Smooth muscle cell (in vitro differentiated cells): ENCODE measurements at regions not wholly inside any gene's neighbourhood (a gene's known extent, or its start where the extent isn't known, plus 50 kb on each side); places are given as distances from the start of the nearest gene placed in this dataset.
"Not testable (repeated sequence)": the region's sequence is repeated elsewhere in the genome, so short reads cannot be mapped to it uniquely, and the experiment has no call there.

Experiments used
- DNase-seq: peaks from one replicate; lab custom pipeline; 2025; ENCODE audit not compliant: unreplicated experiment; lab: John Stamatoyannopoulos, UW
- H2AFZ ChIP-seq: fragments of 200-600 bp; sonication (generic); 2 replicates; pipeline ENCODE4 v1.6.0; 2016; ENCODE audit warnings: antibody characterized with exemption, low read depth, mild to moderate bottlenecking
- H3F3A ChIP-seq: fragments of 200-600 bp; sonication (generic); 2 replicates; pipeline ENCODE4 v1.6.0; 2017; ENCODE audit warnings: antibody characterized with exemption, low read depth
- H3K27ac ChIP-seq: fragments of 200-600 bp; sonication (generic); 2 replicates; pipeline ENCODE4 v1.5.1; 2016; ENCODE audit warnings: low read depth, mild to moderate bottlenecking
- H3K27me3 ChIP-seq: fragments of 200-600 bp; sonication (generic); 2 replicates; pipeline ENCODE4 v1.6.1; 2016; ENCODE audit warnings: low read depth, mild to moderate bottlenecking
- H3K36me3 ChIP-seq: fragments of 200-600 bp; sonication (generic); 2 replicates; pipeline ENCODE4 v1.5.1; 2016; ENCODE audit warnings: low read depth
- H3K4me1 ChIP-seq: fragments of 200-600 bp; sonication (generic); 2 replicates; pipeline ENCODE4 v1.5.1; 2016; ENCODE audit warnings: low read depth
- H3K4me2 ChIP-seq: fragments of 200-600 bp; sonication (generic); 2 replicates; pipeline ENCODE4 v1.6.0; 2016; ENCODE audit warnings: mild to moderate bottlenecking
- H3K4me3 ChIP-seq: fragments of 200-600 bp; sonication (generic); 2 replicates; pipeline ENCODE4 v1.5.1; 2016; ENCODE audit warnings: mild to moderate bottlenecking
- H3K79me2 ChIP-seq: fragments of 200-600 bp; sonication (generic); 2 replicates; pipeline ENCODE4 v1.6.0; 2016; ENCODE audit warnings: low read depth, mild to moderate bottlenecking
- H3K9ac ChIP-seq: fragments of 200-600 bp; sonication (generic); 2 replicates; pipeline ENCODE4 v1.6.0; 2016; ENCODE audit warnings: low read depth
- H3K9me3 ChIP-seq: fragments of 200-600 bp; sonication (generic); replicated peaks from 2 replicates; pipeline ENCODE4 v1.5.1; 2016; ENCODE audit warnings: low read depth
- H4K20me1 ChIP-seq: fragments of 200-600 bp; sonication (generic); 2 replicates; pipeline ENCODE4 v1.6.0; 2016; ENCODE audit warnings: low read depth
- WGBS: methylation state at CpG from one replicate; pipeline ENCODE4 v1.1.7; 2016; ENCODE audit warnings: low lambda C conversion rate; 5-methylcytosine and 5-hydroxymethylcytosine counted together
- TF ChIP-seq, protein P1 (sequence below): fragments of 200-600 bp; sonication (generic); IDR thresholded peaks from 2 replicates; pipeline ENCODE4 v1.5.1; 2017; ENCODE audit warnings: borderline replicate concordance, mild to moderate bottlenecking, antibody characterized with exemption; ENCODE audit not compliant: insufficient read depth, poor library complexity, severe bottlenecking

DNA sequence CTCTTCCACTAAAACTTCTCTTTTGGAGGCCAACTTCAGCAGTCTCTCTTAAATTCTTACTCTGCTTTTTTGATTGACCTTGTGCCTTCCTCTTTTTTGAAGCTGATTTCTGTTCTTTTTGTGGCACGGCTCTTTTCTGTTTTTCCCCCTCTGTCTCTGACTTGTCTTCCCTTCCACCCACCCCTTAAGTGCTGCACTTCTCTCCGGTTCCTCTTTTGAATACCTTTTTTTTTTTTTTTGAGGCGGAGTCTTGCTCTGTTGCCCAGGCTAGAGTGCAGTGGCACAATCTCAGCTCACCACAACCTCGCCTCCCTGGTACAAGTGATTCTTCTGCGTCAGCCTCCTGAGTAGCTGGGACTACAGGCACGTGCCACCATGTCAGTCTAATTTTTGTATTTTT, 211.9 kb downstream of the BLID start:
- 98% methylated on average over 6 of the region's 6 CpGs for WGBS
- H3K4me2 ChIP-seq, result no peak overlapping the region

DNA sequence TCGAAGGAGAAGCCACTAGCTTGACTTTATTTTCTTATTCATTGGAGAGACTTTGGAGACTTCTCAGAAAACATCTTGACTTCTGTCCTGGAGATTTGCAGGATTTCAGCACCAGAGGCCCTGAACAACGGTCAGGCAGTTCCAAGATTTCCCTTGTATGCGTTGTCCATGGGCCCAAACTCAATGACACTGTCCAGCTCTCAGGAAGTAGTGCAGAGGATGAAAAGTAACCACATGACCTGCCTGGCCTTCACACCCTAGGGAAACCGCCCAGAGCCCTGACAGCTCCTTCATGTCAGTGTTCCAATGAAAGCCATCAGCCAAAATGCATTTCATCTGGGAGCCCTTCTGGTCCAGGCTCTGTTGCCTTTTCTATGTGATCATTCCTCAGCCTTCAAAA, 214.1 kb downstream of the BLID start:
- Histone ChIP-seq H2AFZ (no peak overlapping the region), H3K79me2 (no peaks in the 10 kb centered on the region), H3K9ac (no peak overlapping the region), H3K27me3 (no peaks in the 10 kb centered on the region), H3K36me3 (no peaks in the 10 kb centered on the region), H3K4me2 (no peak overlapping the region), H3K9me3 (no peaks in the 10 kb centered on the region), H4K20me1 (no peaks in the 10 kb centered on the region), H3K4me3 (no peak overlapping the region), H3K27ac (no peak overlapping the region), H3F3A (no peaks in the 10 kb centered on the region), H3K4me1 (no peaks in the 10 kb centered on the region)
- WGBS, result 96% methylated on average over 4 of the region's 4 CpGs
- no peak for DNase-seq
- TF ChIP-seq, protein P1, sequence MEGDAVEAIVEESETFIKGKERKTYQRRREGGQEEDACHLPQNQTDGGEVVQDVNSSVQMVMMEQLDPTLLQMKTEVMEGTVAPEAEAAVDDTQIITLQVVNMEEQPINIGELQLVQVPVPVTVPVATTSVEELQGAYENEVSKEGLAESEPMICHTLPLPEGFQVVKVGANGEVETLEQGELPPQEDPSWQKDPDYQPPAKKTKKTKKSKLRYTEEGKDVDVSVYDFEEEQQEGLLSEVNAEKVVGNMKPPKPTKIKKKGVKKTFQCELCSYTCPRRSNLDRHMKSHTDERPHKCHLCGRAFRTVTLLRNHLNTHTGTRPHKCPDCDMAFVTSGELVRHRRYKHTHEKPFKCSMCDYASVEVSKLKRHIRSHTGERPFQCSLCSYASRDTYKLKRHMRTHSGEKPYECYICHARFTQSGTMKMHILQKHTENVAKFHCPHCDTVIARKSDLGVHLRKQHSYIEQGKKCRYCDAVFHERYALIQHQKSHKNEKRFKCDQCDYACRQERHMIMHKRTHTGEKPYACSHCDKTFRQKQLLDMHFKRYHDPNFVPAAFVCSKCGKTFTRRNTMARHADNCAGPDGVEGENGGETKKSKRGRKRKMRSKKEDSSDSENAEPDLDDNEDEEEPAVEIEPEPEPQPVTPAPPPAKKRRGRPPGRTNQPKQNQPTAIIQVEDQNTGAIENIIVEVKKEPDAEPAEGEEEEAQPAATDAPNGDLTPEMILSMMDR, result no peak

More for the DNA sequence above, 211.9 kb downstream of the BLID start:
- no peaks in the 10 kb centered on the region for H3K79me2 ChIP-seq
- TF ChIP-seq, protein P1, result no peak
- H3K27me3 ChIP-seq, result no peaks in the 10 kb centered on the region
- no peaks in the 10 kb centered on the region for H3K36me3 ChIP-seq
- no peak for DNase-seq
- H3K9ac ChIP-seq, result no peak overlapping the region
- no peak overlapping the region for H3K4me3 ChIP-seq
- no peak overlapping the region for H2AFZ ChIP-seq
- H3K4me1 ChIP-seq, result no peaks in the 10 kb centered on the region
- no peaks in the 10 kb centered on the region for H3K9me3 ChIP-seq
- H3F3A ChIP-seq, result no peaks in the 10 kb centered on the region
- no peaks in the 10 kb centered on the region for H4K20me1 ChIP-seq
- H3K27ac ChIP-seq, result no peak overlapping the region

DNA sequence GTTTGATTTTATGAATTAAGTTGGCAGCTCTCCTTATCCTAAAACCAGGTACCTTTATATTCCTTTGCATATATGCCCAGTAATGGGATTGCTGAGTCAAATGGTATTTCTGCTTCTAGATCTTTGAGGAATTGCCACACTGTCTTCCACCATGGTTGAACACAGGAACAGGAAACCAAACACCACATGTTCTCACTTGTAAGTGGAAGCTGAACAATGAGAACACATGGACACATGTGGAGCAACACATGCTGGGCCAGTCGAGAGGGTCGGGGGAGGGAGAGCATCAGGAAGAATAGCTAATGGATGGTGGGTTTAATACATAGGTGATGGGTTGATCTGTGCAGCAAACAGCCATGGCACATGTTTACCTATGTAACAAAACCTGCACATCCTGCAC, 214.6 kb downstream of the BLID start:
- not testable (repeated sequence) for H3F3A ChIP-seq, DNase-seq, H3K9me3 ChIP-seq, H3K4me3 ChIP-seq, H3K79me2 ChIP-seq, H3K36me3 ChIP-seq, H3K27me3 ChIP-seq, H3K4me2 ChIP-seq, H3K27ac ChIP-seq, H3K9ac ChIP-seq, H3K4me1 ChIP-seq, H2AFZ ChIP-seq, H4K20me1 ChIP-seq
- 91% methylated on average over 2 of the region's 2 CpGs for WGBS

DNA sequence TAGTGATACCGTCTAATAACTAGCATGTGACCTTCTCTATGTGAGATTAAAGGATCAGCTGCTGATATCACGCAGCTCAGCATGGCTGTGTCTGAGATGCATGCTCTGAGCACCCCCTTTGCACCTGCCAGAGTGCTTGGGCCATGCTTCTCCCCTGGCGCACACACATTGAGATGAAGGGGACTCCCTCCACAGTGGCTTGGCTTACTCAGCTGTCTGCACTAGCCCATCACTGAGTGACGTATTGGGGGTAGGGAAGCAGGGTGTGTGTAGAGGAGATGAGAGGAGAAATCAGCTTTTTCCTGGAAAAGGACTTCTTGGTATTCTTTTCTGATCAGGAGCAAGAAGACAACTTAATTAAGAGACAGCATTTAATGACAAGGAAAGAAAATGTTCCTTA, 216.5 kb downstream of the BLID start:
- TF ChIP-seq, protein P1, result no peak
- H3K9ac ChIP-seq, result no peak overlapping the region
- H3K4me3 ChIP-seq, result no peak overlapping the region
- H3K4me1 ChIP-seq, result no peaks in the 10 kb centered on the region
- no peaks in the 10 kb centered on the region for H3K9me3 ChIP-seq
- no peak overlapping the region for H2AFZ ChIP-seq
- no peaks in the 10 kb centered on the region for H3F3A ChIP-seq
- H3K36me3 ChIP-seq, result no peaks in the 10 kb centered on the region
- DNase-seq, result no peak
- no peak overlapping the region for H3K4me2 ChIP-seq
- no peaks in the 10 kb centered on the region for H3K79me2 ChIP-seq
- WGBS, result 94% methylated on average over 4 of the region's 4 CpGs
- no peaks in the 10 kb centered on the region for H3K27me3 ChIP-seq
- no peak overlapping the region for H3K27ac ChIP-seq
- no peaks in the 10 kb centered on the region for H4K20me1 ChIP-seq
